Chondrocyte (in vitro differentiated cells): ENCODE measurements at regions not wholly inside any gene's neighbourhood (a gene's known extent, or its start where the extent isn't known, plus 50 kb on each side); places are given as distances from the start of the nearest gene placed in this dataset.
"Not testable (repeated sequence)": the region's sequence is repeated elsewhere in the genome, so short reads cannot be mapped to it uniquely, and the experiment has no call there.

Experiments used
- DNase-seq: peaks from one replicate; pipeline ENCODE4 v3.0.0; 2021; ENCODE audit warnings: mixed read lengths, low spot score
- H3K27ac Mint-ChIP-seq: one replicate; pipeline ENCODE4 v1.8.0; 2021; ENCODE audit warnings: mild to moderate bottlenecking, moderate library complexity, mixed read lengths; ENCODE audit not compliant: unreplicated experiment
- H3K27me3 Mint-ChIP-seq: 2 replicates; pipeline ENCODE4 v1.8.0; 2021; ENCODE audit warnings: low read depth, mixed read lengths
- H3K36me3 Mint-ChIP-seq: 2 replicates; pipeline ENCODE4 v1.8.0; 2021; ENCODE audit warnings: low read depth, mixed read lengths
- H3K4me1 Mint-ChIP-seq: 2 replicates; pipeline ENCODE4 v1.8.0; 2021; ENCODE audit warnings: low read depth, mild to moderate bottlenecking, mixed read lengths
- H3K4me3 Mint-ChIP-seq: one replicate; pipeline ENCODE4 v1.8.0; 2021; ENCODE audit warnings: mild to moderate bottlenecking, moderate library complexity, mixed read lengths; ENCODE audit not compliant: unreplicated experiment
- H3K9me3 Mint-ChIP-seq: 2 replicates; pipeline ENCODE4 v1.8.0; 2021; ENCODE audit warnings: low read depth, mixed read lengths
- TF ChIP-seq, protein P1 (sequence below): fragments of 200-600 bp; sonication (generic); IDR thresholded peaks from 2 replicates; pipeline ENCODE4 v1.5.0; 2021; ENCODE audit warnings: antibody characterized with exemption, mild to moderate bottlenecking, moderate library complexity

DNA sequence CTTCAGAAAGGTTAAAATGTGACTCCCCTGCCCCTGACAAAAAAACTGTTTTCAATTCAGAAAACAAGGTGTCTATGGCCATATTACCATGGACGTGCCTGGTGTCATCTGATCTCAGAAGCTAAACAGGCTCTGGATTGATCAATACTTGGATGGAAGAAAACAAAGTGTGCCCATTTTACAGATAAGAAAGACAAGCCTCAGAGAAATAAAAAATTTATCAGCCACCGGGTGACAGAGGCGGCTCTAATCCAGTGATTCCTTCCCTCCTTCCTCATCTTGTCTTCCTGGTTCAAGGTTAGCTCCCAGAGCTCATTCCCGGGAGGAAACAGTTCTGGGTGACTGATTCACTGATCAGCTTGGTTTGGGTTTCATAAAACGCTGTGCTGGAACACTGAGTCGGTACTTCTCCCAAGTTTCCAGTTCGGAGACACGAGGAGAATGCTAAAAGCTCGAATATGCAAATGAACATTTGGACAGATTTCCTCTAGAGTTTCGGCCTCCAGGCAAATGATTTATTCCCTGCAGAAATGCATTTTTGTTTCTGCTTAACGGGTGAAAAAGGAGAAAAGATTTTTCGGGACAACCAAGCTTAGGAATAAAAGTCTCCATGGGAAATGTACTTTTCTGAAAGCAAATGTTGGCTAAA is 211.2 kb downstream of the UQCRFS1 start:
- TF ChIP-seq, protein P1, sequence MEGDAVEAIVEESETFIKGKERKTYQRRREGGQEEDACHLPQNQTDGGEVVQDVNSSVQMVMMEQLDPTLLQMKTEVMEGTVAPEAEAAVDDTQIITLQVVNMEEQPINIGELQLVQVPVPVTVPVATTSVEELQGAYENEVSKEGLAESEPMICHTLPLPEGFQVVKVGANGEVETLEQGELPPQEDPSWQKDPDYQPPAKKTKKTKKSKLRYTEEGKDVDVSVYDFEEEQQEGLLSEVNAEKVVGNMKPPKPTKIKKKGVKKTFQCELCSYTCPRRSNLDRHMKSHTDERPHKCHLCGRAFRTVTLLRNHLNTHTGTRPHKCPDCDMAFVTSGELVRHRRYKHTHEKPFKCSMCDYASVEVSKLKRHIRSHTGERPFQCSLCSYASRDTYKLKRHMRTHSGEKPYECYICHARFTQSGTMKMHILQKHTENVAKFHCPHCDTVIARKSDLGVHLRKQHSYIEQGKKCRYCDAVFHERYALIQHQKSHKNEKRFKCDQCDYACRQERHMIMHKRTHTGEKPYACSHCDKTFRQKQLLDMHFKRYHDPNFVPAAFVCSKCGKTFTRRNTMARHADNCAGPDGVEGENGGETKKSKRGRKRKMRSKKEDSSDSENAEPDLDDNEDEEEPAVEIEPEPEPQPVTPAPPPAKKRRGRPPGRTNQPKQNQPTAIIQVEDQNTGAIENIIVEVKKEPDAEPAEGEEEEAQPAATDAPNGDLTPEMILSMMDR: no peak
- peaks cover 2% of the 10 kb centered on the region for H3K27me3 Mint-ChIP-seq
- peaks cover 2% of the 10 kb centered on the region for H3K4me1 Mint-ChIP-seq
- no peak overlapping the region for H3K4me3 Mint-ChIP-seq
- no peak for DNase-seq
- no peak overlapping the region for H3K27ac Mint-ChIP-seq
- peaks cover 13% of the 10 kb centered on the region for H3K9me3 Mint-ChIP-seq
- H3K36me3 Mint-ChIP-seq: no peaks in the 10 kb centered on the region

GRCh38 chr19:29001141-29001581 is 211.8 kb downstream of the UQCRFS1 start:
- no peak for DNase-seq
- TF ChIP-seq, protein P1: no peak
- Mint-ChIP-seq H3K9me3 (peaks cover 13% of the 10 kb centered on the region), H3K4me1 (peaks cover under 1% of the 10 kb centered on the region), H3K4me3 (no peak overlapping the region), H3K36me3 (no peaks in the 10 kb centered on the region), H3K27me3 (peaks cover 2% of the 10 kb centered on the region), H3K27ac (no peak overlapping the region)

DNA sequence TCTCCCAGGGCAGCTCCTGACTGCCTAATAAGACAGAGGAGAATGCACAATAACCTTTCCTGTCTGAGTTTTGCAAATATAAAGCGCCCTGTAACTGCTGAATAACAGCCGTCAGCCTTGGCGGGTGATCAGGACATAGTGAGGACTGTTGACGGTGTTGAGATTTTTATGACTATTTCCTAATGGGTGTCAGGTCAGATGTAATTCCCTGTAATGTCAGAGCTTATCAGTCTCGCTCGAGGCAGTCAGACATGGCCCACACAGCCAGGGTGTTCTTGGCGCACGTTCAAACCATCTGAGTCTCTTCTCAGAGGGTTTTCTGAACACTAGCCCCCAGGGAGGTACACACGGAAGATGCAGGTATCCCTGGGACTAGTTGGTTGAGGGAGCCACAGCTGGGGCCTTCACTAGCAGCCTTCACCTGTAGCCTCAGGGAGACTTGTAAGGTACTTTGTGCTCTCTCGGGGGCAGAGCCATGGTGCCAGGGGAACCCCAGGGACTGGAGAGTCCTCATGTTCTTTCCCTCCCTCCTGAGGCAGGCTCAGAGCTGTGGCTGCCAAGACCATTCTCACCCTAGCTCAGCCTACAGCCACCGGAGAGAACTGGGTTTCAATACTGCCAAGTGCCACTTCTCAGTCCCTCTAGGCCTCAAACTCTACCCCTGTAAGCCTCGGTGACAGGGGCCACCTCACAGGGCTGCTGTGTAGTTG is 213.1 kb downstream of the UQCRFS1 start:
- TF ChIP-seq, protein P1: no peak
- Mint-ChIP-seq H3K9me3 (peaks cover 17% of the 10 kb centered on the region), H3K4me3 (no peak overlapping the region), H3K27me3 (peaks cover 2% of the 10 kb centered on the region), H3K4me1 (no peaks in the 10 kb centered on the region), H3K36me3 (peaks cover 2% of the 10 kb centered on the region), H3K27ac (no peak overlapping the region)
- no peak for DNase-seq

DNA sequence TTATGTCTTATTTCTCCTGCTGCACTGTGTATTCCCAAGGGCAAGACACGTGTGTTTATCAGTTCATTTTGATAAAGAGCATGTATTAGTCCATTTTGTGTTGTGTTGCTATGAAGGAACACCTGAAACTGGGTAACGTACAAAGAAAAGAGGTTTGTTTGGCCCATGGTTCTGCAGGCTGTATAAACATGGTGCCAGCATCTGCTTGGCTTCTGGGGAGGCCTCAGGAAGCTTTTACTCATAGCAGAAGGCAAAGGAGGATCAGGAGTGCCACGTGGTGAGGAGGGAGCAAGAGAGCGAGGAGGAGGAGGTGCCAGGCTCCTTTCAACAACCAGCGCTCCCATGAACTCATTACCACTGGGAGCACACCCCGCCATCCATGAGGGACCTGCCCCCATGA is 214.0 kb downstream of the UQCRFS1 start:
- TF ChIP-seq, protein P1: no peak
- no peak overlapping the region for H3K4me3 Mint-ChIP-seq
- H3K27ac Mint-ChIP-seq: no peak overlapping the region

DNA sequence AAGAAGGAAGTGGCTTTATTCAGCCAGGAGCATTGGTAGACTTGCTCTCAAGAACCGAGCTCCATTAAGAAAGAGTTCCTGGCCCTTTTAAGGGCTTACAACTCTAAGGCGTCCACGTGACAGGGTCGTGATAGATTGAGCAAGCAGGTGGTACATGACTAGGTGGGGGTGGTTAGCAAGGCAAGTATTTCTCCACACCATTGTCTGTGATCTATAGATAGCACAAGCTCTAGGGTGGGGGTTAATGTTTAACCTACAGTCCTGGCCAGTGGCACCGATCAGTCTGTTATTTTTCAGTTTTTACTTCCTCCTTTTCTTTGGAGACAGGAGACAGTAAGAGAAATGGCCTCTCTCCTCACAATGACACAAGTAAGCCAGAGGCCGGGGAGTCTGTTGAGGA is 215.1 kb downstream of the UQCRFS1 start:
- not testable (repeated sequence) for H3K4me1 Mint-ChIP-seq, H3K4me3 Mint-ChIP-seq, DNase-seq, H3K27me3 Mint-ChIP-seq, H3K27ac Mint-ChIP-seq, H3K36me3 Mint-ChIP-seq
- H3K9me3 Mint-ChIP-seq: peaks cover 28% of the 10 kb centered on the region

More for the DNA sequence above, 214.0 kb downstream of the UQCRFS1 start:
- peaks cover 2% of the 10 kb centered on the region for H3K36me3 Mint-ChIP-seq
- peaks cover 2% of the 10 kb centered on the region for H3K27me3 Mint-ChIP-seq
- DNase-seq: no peak
- peaks cover 18% of the 10 kb centered on the region for H3K9me3 Mint-ChIP-seq
- no peaks in the 10 kb centered on the region for H3K4me1 Mint-ChIP-seq
